ENCODE measurements at regions not wholly inside any gene's neighbourhood (a gene's known extent, or its start where the extent isn't known, plus 50 kb on each side); places are given as distances from the start of the nearest gene placed in this dataset.

DNA sequence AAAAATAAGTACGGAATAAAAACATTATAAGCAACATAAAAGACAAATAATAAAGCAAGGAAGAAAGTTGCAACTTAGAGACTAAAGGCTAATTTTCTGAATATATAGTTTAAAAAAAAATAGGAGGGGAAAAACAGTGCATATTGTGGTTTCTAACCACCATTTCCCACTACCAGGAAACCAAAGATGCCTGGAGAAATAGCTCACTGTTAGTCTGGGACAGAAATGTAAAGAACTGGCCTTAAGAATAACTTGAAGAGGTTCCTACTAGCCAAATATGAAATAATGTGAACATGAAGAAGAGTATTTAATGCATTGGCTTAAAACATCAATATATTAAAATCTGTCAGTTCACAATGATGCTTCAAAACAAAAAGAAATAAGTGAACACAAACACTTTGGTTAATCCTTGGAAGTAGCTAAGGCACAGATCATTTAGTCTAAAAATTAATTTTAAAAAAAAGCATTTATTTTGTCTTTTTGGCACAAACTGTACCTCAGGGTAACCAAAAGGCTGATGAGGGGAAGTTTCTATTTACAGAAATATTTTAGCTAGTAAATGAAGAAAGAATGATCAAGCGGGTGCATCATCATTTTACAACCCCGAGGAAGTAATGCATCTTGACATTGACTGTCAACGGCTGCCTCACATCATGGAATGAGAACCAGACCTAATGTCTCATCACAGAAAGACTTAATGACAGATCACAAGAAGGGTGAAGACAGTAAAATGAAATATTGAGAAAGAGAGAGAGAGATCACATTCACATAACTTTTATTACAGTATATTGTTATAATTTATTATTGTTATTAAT lies 297.2 kb upstream of the LDB2 start:
- Histone ChIP-seq H3K36me3 (no peaks in the 10 kb centered on the region), H3K9me3 (no peaks in the 10 kb centered on the region), H3K4me3 (replicated peaks in 1 of 3) (no peak overlapping the region), H3K4me1 (no peaks in the 10 kb centered on the region), H3K27me3 (no peaks in the 10 kb centered on the region), H3K27ac (no peak overlapping the region)
- TF ChIP-seq POLR2A (IDR thresholded peaks at IDR 0.05), result no peak
- TF ChIP-seq, protein P1, sequence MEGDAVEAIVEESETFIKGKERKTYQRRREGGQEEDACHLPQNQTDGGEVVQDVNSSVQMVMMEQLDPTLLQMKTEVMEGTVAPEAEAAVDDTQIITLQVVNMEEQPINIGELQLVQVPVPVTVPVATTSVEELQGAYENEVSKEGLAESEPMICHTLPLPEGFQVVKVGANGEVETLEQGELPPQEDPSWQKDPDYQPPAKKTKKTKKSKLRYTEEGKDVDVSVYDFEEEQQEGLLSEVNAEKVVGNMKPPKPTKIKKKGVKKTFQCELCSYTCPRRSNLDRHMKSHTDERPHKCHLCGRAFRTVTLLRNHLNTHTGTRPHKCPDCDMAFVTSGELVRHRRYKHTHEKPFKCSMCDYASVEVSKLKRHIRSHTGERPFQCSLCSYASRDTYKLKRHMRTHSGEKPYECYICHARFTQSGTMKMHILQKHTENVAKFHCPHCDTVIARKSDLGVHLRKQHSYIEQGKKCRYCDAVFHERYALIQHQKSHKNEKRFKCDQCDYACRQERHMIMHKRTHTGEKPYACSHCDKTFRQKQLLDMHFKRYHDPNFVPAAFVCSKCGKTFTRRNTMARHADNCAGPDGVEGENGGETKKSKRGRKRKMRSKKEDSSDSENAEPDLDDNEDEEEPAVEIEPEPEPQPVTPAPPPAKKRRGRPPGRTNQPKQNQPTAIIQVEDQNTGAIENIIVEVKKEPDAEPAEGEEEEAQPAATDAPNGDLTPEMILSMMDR (IDR thresholded peaks at IDR 0.05), result no peak
- no peak for DNase-seq
- intact Hi-C loops (cut with DNase I), result no loop called here
- 87 to 89% methylated on average over 4 of the region's 4 CpGs for WGBS, 2 donors

DNA sequence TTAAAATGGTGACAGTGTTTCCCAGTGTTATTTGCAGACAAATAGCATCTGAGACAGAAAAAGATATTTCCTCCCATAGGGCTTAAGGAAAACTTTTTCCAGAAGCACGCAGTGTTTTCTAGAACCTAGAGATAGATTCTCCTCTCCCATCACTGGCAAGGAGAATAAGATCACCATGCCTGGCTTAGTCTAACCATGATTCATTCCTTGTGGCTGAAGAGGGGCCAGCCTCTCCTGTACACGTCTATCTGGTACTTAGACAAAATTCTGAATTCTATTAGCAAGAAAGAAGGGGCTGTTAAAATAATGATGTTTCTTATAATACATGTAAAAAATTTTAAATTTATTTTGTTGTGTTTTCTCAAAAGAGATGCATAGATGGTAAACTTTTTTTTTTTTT lies 296.1 kb upstream of the LDB2 start:
- Histone ChIP-seq H3K27me3 (no peaks in the 10 kb centered on the region), H3K4me1 (no peaks in the 10 kb centered on the region), H3K27ac (no peak overlapping the region), H3K9me3 (no peaks in the 10 kb centered on the region), H3K4me3 (replicated peaks in 1 of 3) (no peak overlapping the region), H3K36me3 (no peaks in the 10 kb centered on the region)
- no peak for DNase-seq
- TF ChIP-seq, protein P1 (IDR thresholded peaks at IDR 0.05), result no peak
- TF ChIP-seq POLR2A (IDR thresholded peaks at IDR 0.05), result no peak
- 50 to 77% methylated on average over 2 of the region's 2 CpGs for WGBS, 2 donors
- intact Hi-C loops (cut with DNase I), result no loop called here

DNA sequence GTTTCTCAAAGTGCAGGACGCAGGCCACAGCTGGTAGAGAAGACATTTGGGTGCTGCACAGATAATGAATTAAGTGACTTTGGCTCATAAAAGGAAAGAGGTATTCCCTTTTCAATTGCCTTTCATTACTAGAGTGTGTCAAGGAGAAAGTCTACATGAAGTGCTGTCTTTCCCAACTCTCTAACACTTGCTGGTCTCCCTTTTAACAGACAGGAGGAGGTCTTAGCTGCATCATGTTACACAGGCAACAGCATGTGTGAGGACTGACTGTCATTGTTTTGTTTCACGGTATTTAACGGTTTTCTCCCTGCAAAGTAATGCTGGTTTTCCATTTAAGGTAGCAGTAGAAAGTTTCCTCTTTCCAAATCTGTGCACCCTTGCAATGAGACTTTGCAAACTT lies 291.3 kb upstream of the LDB2 start:
- WGBS, 2 donors, result 83 to 86% methylated on average over 3 of the region's 3 CpGs
- Histone ChIP-seq H3K27ac (no peak overlapping the region), H3K9me3 (no peaks in the 10 kb centered on the region)

DNA sequence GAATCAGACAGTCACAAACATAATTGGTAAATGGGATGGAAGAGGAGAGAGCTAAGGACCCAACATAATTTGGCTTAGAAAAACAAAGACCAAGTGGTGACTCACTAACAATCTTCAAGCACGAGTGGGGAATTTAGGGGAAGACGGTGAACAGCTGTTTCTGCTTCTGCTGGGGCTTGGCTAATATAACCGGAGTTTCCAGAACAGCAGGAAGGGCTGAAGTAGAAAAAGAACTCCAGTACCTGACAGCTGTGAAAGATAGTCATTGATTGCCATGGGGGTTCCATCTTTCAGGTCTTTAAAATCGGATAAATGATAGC lies 290.9 kb upstream of the LDB2 start:
- Histone ChIP-seq H3K4me1 (no peaks in the 10 kb centered on the region), H3K27ac (no peak overlapping the region), H3K27me3 (no peaks in the 10 kb centered on the region), H3K9me3 (no peaks in the 10 kb centered on the region), H3K36me3 (no peaks in the 10 kb centered on the region), H3K4me3 (replicated peaks in 1 of 3) (no peak overlapping the region)
- WGBS, 2 donors, result 55% methylated on average over 4 of the region's 4 CpGs
- intact Hi-C loops (cut with DNase I), result no loop called here
- no peak for DNase-seq
- TF ChIP-seq POLR2A (IDR thresholded peaks at IDR 0.05), result no peak
- TF ChIP-seq, protein P1 (IDR thresholded peaks at IDR 0.05), result no peak

More for the DNA sequence above, 291.3 kb upstream of the LDB2 start:
- H3K4me1 ChIP-seq, result no peaks in the 10 kb centered on the region
- H3K4me3 ChIP-seq (replicated peaks in 1 of 3), result no peak overlapping the region
- intact Hi-C loops (cut with DNase I), result no loop called here
- H3K27me3 ChIP-seq, result no peaks in the 10 kb centered on the region
- DNase-seq, result no peak
- TF ChIP-seq, protein P1 (IDR thresholded peaks at IDR 0.05), result no peak
- no peak for TF ChIP-seq POLR2A (IDR thresholded peaks at IDR 0.05)
- H3K36me3 ChIP-seq, result no peaks in the 10 kb centered on the region

DNA sequence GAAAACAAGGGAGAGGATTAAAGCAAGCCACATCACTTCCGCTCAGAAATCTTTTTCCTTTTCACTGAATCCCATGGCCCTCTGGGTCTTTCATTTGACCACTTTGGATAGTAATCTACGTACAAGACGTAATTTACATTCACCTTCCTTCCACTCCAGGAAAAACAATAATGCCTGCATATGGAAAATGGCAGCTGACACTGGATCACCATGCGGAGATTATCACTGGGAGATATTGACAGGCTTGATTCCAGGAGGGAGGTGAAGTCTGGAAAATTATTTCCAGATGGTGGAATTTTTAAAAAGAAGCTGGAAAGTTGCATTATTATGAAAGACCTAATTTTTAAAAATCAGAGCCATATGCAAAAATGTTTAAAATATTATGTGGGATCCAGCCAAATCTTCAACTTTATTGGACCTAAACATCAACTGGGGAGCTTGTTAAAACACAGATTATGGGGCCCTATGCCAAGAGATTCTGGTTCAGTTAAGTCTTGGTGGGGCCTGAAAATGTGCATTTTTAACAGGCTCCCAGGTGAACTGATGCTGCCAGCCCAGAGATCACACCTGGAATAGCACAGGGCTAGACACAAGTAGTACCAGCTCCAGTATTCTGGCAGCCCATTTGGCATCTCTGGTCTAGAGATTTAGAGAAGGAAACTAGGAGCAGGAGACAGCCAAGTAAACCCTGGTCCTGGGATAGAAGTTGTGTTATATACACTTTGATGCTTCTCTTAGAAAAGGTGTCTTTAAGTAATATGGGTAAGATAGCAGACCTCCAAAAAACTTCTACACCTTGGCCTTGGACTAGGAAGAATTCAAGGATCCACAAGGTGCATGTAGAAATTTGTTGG lies 290.3 kb upstream of the LDB2 start:
- Histone ChIP-seq H3K36me3 (no peaks in the 10 kb centered on the region), H3K27me3 (no peaks in the 10 kb centered on the region), H3K9me3 (no peaks in the 10 kb centered on the region), H3K4me3 (replicated peaks in 1 of 3) (no peak overlapping the region), H3K4me1 (no peaks in the 10 kb centered on the region), H3K27ac (no peak overlapping the region)
- DNase-seq, result no peak
- 86 to 92% methylated on average over 4 of the region's 4 CpGs for WGBS, 2 donors
- intact Hi-C loops (cut with DNase I), result no loop called here
- TF ChIP-seq, protein P1 (IDR thresholded peaks at IDR 0.05), result no peak
- TF ChIP-seq POLR2A (IDR thresholded peaks at IDR 0.05), result no peak
